GM12878 (cell line): ENCODE measurements at regions not wholly inside any gene's neighbourhood (a gene's known extent, or its start where the extent isn't known, plus 50 kb on each side); places are given as distances from the start of the nearest gene placed in this dataset.

Experiments used
- ATAC-seq: fragments of 200-7000 bp; cut with Tn5 transposase; 3 replicates; pipeline ENCODE4 v1.9.1; 2020; ENCODE audit warnings: mild to moderate bottlenecking, moderate library complexity
- BruUV-seq: library from RNA; stranded (reverse); fragments of 400-500 nt; replicated peaks from 2 replicates; lab custom pipeline; 2021; lab: Mats Ljungman, UMichigan
- CTCF ChIA-PET: fragments of 300-600 bp; sonication (Branson Sonifier 250); formaldehyde crosslinking; extraction: SDS; loops from one replicate; lab custom pipeline; 2021; ENCODE audit warnings: inconsistent platforms; lab: Yijun Ruan, JAX
- POLR2A ChIA-PET: fragments of 350-600 bp; formaldehyde crosslinking; extraction: SDS; loops from one replicate; lab custom pipeline; 2021; ENCODE audit warnings: inconsistent platforms; lab: Charles Lee
- RAD21 ChIA-PET: fragments of 300-600 bp; sonication (Branson Sonifier 250); formaldehyde crosslinking; loops from one replicate; lab custom pipeline; 2023; ENCODE audit warnings: antibody characterized with exemption; ENCODE audit not compliant: unreplicated experiment; lab: Charles Lee
- SMC1A ChIA-PET: fragments of 300-600 bp; sonication (Branson Sonifier 250); formaldehyde crosslinking; loops from one replicate; lab custom pipeline; 2023; ENCODE audit not compliant: unreplicated experiment, uncharacterized antibody; lab: Charles Lee
- DNase-seq: peaks from one replicate; pipeline ENCODE4 v3.0.0-alpha.2; 2011; ENCODE audit warnings: low read depth, low spot score
- FAIRE-seq: peaks from 3 replicates; lab custom pipeline; 2011; peaks lifted over from hg19 to GRCh38; lab: Jason Lieb, UNC
- H2AFZ ChIP-seq: 2 replicates; pipeline ENCODE4 v1.6.0; 2011; ENCODE audit warnings: low read depth, low read length, control low read depth; ENCODE audit not compliant: control insufficient read depth
- H3K27ac ChIP-seq: 2 replicates; pipeline ENCODE4 v1.5.1; 2011; ENCODE audit warnings: control low read depth; ENCODE audit not compliant: control insufficient read depth, insufficient read depth
- H3K27me3 ChIP-seq, 2 experiments: replicated peaks in 1 of 2; 2 replicates each; pipeline versions ENCODE4 v1.6.0 to v1.6.1; 2011; ENCODE audit warnings: low read length in 1 of 2; ENCODE audit not compliant: control insufficient read depth in 2 of 2, insufficient read depth in 2 of 2
- H3K36me3 ChIP-seq, 2 experiments: 2 replicates each; pipeline ENCODE4 v1.5.1; 2011; ENCODE audit warnings: low read length in 1 of 2; ENCODE audit not compliant: control insufficient read depth in 2 of 2, insufficient read depth in 2 of 2
- H3K4me1 ChIP-seq: 2 replicates; pipeline ENCODE4 v1.6.1; 2011; ENCODE audit warnings: mild to moderate bottlenecking, low read length, moderate library complexity, mixed read lengths; ENCODE audit not compliant: control insufficient read depth, insufficient read depth
- H3K4me2 ChIP-seq: 2 replicates; pipeline ENCODE4 v1.6.0; 2011; ENCODE audit warnings: control low read depth; ENCODE audit not compliant: control insufficient read depth, insufficient read depth
- H3K4me3 ChIP-seq: fragments of 200-600 bp; sonication (generic); 2 replicates; pipeline ENCODE4 v1.5.1; 2016
- H3K79me2 ChIP-seq: 2 replicates; pipeline ENCODE4 v1.6.0; 2011; ENCODE audit warnings: low read length; ENCODE audit not compliant: control insufficient read depth, insufficient read depth
- H3K9ac ChIP-seq: 2 replicates; pipeline ENCODE4 v1.8.0; 2011; ENCODE audit warnings: low read length, control low read depth, mixed read lengths; ENCODE audit not compliant: control insufficient read depth, insufficient read depth
- H3K9me3 ChIP-seq: replicated peaks from 3 replicates; pipeline ENCODE4 v1.5.1; 2011; ENCODE audit warnings: mild to moderate bottlenecking, low read length; ENCODE audit not compliant: control insufficient read depth, insufficient read depth
- H4K20me1 ChIP-seq: 2 replicates; pipeline ENCODE4 v1.6.0; 2011; ENCODE audit not compliant: control insufficient read depth, insufficient read depth
- EZH2 ChIP-seq: IDR thresholded peaks from 2 replicates; pipeline ENCODE4 v1.6.1; 2012; ENCODE audit warnings: low read depth, mild to moderate bottlenecking, control low read depth, inconsistent platforms, low read length, borderline replicate concordance; ENCODE audit not compliant: control insufficient read depth
- IRF4 ChIP-seq: IDR thresholded peaks from 2 replicates; pipeline ENCODE4 v1.6.1; 2011; ENCODE audit warnings: low read depth, low read length
- POLR2AphosphoS5 ChIP-seq: IDR thresholded peaks from 2 replicates; pipeline ENCODE4 v1.6.1; 2011; ENCODE audit warnings: mild to moderate bottlenecking, low read length, inconsistent platforms
- RAD21 ChIP-seq: IDR thresholded peaks from 2 replicates; pipeline ENCODE4 v1.6.1; 2011; ENCODE audit warnings: mild to moderate bottlenecking, low read depth, low read length, moderate library complexity; ENCODE audit not compliant: insufficient read depth
- TARDBP ChIP-seq: IDR thresholded peaks from 2 replicates; pipeline ENCODE4 v1.6.1; 2016; ENCODE audit warnings: borderline replicate concordance
- ZSCAN29 ChIP-seq: fragments of 450-650 bp; IDR thresholded peaks from 2 replicates; pipeline ENCODE4 v1.6.1; 2017; ENCODE audit warnings: mild to moderate bottlenecking, moderate library complexity
- WGBS: methylation state at CpG from one replicate; pipeline ENCODE4 v1.1.6; 2016; ENCODE audit warnings: low lambda C conversion rate; ENCODE audit not compliant: insufficient replicate concordance, insufficient coverage; ENCODE audit errors: missing lambda C conversion rate; 5-methylcytosine and 5-hydroxymethylcytosine counted together
- in situ Hi-C: fragments of 300-500 bp; cut with MboI; formaldehyde crosslinking; loops from 9 replicates; pipeline ENCODE4 v1.14.3; 2018; ENCODE audit warnings: mixed read lengths
- intact Hi-C: fragments of 100-400 bp; cut with micrococcal nuclease; formaldehyde crosslinking; loops from one replicate; pipeline ENCODE4 v1.14.2; 2022; ENCODE audit not compliant: unreplicated experiment
- TF ChIP-seq, protein P1 (sequence below): fragments of 450-650 bp; IDR thresholded peaks from 2 replicates; pipeline ENCODE4 v1.6.1; 2018; ENCODE audit warnings: mild to moderate bottlenecking, low read depth, moderate library complexity; ENCODE audit not compliant: partially characterized antibody
- TF ChIP-seq, protein P2 (sequence below): IDR thresholded peaks from 2 replicates; pipeline ENCODE4 v1.6.1; 2011; ENCODE audit warnings: borderline replicate concordance, low read depth, mild to moderate bottlenecking, moderate library complexity, low read length; ENCODE audit not compliant: insufficient read depth, poor library complexity, severe bottlenecking
- TF ChIP-seq, protein P3 (sequence below): fragments of 450-650 bp; IDR thresholded peaks from 2 replicates; pipeline ENCODE4 v1.6.1; 2017; ENCODE audit warnings: mild to moderate bottlenecking, moderate library complexity
- TF ChIP-seq, protein P4 (sequence below): IDR thresholded peaks from 2 replicates; pipeline ENCODE4 v1.6.1; 2011; ENCODE audit warnings: low read depth, low read length, improper control_type of control experiment, borderline replicate concordance
- TF ChIP-seq, protein P5 (sequence below): fragments of 150-350 bp; IDR thresholded peaks from 2 replicates; pipeline ENCODE4 v1.6.1; 2016; ENCODE audit warnings: low read depth, low read length

DNA sequence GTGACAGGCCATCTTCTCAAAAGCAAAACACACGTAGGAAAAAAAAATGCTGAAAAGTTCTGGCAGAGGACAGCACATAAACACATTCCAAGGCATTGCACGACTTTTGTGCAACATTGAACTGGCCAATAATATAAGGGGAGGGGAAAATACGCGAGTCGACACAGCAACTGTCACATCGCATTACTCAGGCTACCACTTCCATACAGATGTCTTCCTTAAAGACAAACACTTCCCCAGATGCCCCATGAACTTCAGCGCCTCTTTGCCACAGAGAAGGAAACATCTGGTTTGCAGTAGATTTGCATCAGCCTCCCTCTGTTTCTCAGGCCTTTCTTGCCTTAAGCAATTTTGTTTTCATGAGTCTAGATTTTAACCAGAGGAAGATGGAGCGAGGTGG, 144.4 kb upstream of the IGF1R start:
- POLR2A ChIA-PET: no interaction called here
- intact Hi-C loops (no loop called here), in situ Hi-C loops (no loop called here)
- no peak overlapping the region for H3K27ac ChIP-seq
- no peaks in the 10 kb centered on the region for H3K36me3 ChIP-seq
- FAIRE-seq (no peak), DNase-seq (no peak), ATAC-seq (no peak)
- 2% methylated on average over 8 of the region's 8 CpGs for WGBS
- H3K27me3 ChIP-seq: no peaks in the 10 kb centered on the region; a peak in 1 of 4 replicates
- CTCF ChIA-PET: no interaction called here
- RAD21 ChIA-PET: no interaction called here
- SMC1A ChIA-PET: no interaction called here
- TF ChIP-seq RAD21 (no peak), EZH2 (no peak), ZSCAN29 (no peak), POLR2AphosphoS5 (no peak), IRF4 (no peak), TARDBP (no peak)
- TF ChIP-seq, protein P1, sequence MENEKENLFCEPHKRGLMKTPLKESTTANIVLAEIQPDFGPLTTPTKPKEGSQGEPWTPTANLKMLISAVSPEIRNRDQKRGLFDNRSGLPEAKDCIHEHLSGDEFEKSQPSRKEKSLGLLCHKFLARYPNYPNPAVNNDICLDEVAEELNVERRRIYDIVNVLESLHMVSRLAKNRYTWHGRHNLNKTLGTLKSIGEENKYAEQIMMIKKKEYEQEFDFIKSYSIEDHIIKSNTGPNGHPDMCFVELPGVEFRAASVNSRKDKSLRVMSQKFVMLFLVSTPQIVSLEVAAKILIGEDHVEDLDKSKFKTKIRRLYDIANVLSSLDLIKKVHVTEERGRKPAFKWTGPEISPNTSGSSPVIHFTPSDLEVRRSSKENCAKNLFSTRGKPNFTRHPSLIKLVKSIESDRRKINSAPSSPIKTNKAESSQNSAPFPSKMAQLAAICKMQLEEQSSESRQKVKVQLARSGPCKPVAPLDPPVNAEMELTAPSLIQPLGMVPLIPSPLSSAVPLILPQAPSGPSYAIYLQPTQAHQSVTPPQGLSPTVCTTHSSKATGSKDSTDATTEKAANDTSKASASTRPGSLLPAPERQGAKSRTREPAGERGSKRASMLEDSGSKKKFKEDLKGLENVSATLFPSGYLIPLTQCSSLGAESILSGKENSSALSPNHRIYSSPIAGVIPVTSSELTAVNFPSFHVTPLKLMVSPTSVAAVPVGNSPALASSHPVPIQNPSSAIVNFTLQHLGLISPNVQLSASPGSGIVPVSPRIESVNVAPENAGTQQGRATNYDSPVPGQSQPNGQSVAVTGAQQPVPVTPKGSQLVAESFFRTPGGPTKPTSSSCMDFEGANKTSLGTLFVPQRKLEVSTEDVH: no peak
- TF ChIP-seq, protein P2, sequence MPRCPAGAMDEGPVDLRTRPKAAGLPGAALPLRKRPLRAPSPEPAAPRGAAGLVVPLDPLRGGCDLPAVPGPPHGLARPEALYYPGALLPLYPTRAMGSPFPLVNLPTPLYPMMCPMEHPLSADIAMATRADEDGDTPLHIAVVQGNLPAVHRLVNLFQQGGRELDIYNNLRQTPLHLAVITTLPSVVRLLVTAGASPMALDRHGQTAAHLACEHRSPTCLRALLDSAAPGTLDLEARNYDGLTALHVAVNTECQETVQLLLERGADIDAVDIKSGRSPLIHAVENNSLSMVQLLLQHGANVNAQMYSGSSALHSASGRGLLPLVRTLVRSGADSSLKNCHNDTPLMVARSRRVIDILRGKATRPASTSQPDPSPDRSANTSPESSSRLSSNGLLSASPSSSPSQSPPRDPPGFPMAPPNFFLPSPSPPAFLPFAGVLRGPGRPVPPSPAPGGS: no peak
- TF ChIP-seq, protein P3, sequence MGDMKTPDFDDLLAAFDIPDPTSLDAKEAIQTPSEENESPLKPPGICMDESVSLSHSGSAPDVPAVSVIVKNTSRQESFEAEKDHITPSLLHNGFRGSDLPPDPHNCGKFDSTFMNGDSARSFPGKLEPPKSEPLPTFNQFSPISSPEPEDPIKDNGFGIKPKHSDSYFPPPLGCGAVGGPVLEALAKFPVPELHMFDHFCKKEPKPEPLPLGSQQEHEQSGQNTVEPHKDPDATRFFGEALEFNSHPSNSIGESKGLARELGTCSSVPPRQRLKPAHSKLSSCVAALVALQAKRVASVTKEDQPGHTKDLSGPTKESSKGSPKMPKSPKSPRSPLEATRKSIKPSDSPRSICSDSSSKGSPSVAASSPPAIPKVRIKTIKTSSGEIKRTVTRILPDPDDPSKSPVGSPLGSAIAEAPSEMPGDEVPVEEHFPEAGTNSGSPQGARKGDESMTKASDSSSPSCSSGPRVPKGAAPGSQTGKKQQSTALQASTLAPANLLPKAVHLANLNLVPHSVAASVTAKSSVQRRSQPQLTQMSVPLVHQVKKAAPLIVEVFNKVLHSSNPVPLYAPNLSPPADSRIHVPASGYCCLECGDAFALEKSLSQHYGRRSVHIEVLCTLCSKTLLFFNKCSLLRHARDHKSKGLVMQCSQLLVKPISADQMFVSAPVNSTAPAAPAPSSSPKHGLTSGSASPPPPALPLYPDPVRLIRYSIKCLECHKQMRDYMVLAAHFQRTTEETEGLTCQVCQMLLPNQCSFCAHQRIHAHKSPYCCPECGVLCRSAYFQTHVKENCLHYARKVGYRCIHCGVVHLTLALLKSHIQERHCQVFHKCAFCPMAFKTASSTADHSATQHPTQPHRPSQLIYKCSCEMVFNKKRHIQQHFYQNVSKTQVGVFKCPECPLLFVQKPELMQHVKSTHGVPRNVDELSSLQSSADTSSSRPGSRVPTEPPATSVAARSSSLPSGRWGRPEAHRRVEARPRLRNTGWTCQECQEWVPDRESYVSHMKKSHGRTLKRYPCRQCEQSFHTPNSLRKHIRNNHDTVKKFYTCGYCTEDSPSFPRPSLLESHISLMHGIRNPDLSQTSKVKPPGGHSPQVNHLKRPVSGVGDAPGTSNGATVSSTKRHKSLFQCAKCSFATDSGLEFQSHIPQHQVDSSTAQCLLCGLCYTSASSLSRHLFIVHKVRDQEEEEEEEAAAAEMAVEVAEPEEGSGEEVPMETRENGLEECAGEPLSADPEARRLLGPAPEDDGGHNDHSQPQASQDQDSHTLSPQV: no peak
- TF ChIP-seq, protein P4, sequence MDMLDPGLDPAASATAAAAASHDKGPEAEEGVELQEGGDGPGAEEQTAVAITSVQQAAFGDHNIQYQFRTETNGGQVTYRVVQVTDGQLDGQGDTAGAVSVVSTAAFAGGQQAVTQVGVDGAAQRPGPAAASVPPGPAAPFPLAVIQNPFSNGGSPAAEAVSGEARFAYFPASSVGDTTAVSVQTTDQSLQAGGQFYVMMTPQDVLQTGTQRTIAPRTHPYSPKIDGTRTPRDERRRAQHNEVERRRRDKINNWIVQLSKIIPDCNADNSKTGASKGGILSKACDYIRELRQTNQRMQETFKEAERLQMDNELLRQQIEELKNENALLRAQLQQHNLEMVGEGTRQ: no peak
- TF ChIP-seq, protein P5, sequence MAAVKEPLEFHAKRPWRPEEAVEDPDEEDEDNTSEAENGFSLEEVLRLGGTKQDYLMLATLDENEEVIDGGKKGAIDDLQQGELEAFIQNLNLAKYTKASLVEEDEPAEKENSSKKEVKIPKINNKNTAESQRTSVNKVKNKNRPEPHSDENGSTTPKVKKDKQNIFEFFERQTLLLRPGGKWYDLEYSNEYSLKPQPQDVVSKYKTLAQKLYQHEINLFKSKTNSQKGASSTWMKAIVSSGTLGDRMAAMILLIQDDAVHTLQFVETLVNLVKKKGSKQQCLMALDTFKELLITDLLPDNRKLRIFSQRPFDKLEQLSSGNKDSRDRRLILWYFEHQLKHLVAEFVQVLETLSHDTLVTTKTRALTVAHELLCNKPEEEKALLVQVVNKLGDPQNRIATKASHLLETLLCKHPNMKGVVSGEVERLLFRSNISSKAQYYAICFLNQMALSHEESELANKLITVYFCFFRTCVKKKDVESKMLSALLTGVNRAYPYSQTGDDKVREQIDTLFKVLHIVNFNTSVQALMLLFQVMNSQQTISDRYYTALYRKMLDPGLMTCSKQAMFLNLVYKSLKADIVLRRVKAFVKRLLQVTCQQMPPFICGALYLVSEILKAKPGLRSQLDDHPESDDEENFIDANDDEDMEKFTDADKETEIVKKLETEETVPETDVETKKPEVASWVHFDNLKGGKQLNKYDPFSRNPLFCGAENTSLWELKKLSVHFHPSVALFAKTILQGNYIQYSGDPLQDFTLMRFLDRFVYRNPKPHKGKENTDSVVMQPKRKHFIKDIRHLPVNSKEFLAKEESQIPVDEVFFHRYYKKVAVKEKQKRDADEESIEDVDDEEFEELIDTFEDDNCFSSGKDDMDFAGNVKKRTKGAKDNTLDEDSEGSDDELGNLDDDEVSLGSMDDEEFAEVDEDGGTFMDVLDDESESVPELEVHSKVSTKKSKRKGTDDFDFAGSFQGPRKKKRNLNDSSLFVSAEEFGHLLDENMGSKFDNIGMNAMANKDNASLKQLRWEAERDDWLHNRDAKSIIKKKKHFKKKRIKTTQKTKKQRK: no peak
- H3K79me2 ChIP-seq: no peaks in the 10 kb centered on the region
- no TSS peak for BruUV-seq
- H3K4me3 ChIP-seq: no peak overlapping the region
- no peaks in the 10 kb centered on the region; the same call in 2 of the 3 replicates for H3K9me3 ChIP-seq
- H3K4me1 ChIP-seq: no peaks in the 10 kb centered on the region
- H2AFZ ChIP-seq: no peak overlapping the region
- H3K9ac ChIP-seq: no peak overlapping the region
- no peaks in the 10 kb centered on the region for H4K20me1 ChIP-seq
- no peak overlapping the region for H3K4me2 ChIP-seq
